ENCODE measurements at regions not wholly inside any gene's neighbourhood (a gene's known extent, or its start where the extent isn't known, plus 50 kb on each side); places are given as distances from the start of the nearest gene placed in this dataset.

- TF ChIP-seq ZNF26 (tag by site-specific recombination; IDR thresholded peaks at IDR 0.05) (no peak), ZNF776 (tag by site-specific recombination; IDR thresholded peaks at IDR 0.05; ENCODE audit: borderline replicate concordance) (no peak), ZNF140 (tag by site-specific recombination; IDR thresholded peaks at IDR 0.05) (no peak), PRDM6 (tag by site-specific recombination; IDR thresholded peaks at IDR 0.05) (peak; percentile 87), ZNF777 (tag by site-specific recombination; IDR thresholded peaks at IDR 0.05; ENCODE audit: borderline replicate concordance) (no peak), ZNF560 (tag by site-specific recombination; IDR thresholded peaks at IDR 0.05; ENCODE audit: borderline replicate concordance) (no peak), FEZF1 (tag by site-specific recombination; IDR thresholded peaks at IDR 0.05) (peak; percentile 22; the same call in 1 of the 2 replicates)
Observed at GRCh38 chr10:88209837-88210561, 346.6 kb downstream of the PTEN start (continued).

GRCh38 chr10:88211230-88211629 lies 347.8 kb downstream of the PTEN start:
- Histone ChIP-seq H3K36me3 (ENCODE audit: control insufficient read depth in 2 of 2, insufficient read depth in 1 of 2, low read length in 2 of 2) (no peaks in the 10 kb centered on the region), H3K9me3 (ENCODE audit: control insufficient read depth, insufficient read depth, low read depth, low read length) (no peaks in the 10 kb centered on the region), H3K4me1 (ENCODE audit: control insufficient read depth, insufficient read depth, low read length) (peaks cover 19% of the 10 kb centered on the region), H3K4me3 (ENCODE audit: low read depth, low read length) (no peak overlapping the region), H3K27ac (ENCODE audit: extremely low read depth, low read depth, low read length) (no peak overlapping the region)
- ChIA-PET POLR2A (no interaction called here), CTCF (no interaction called here)
- no peak for TF ChIP-seq ATF2 (tag by site-specific recombination; IDR thresholded peaks at IDR 0.05; ENCODE audit: low read depth)
- no peak for TF ChIP-seq ZNF624 (tag by site-specific recombination; IDR thresholded peaks at IDR 0.05)
- TF ChIP-seq YY2 (tag by site-specific recombination; IDR thresholded peaks at IDR 0.05), result no peak
- TF ChIP-seq ZNF48 (tag by site-specific recombination; IDR thresholded peaks at IDR 0.05), result no peak

- CTCF ChIA-PET, result interaction anchor here (0.6 kb wide), 1 partner anchor 135 kb away, joined by 3 read pairs; no protein-coding TSS in a partner anchor
- H3K27ac ChIP-seq (ENCODE audit: extremely low read depth, low read depth, low read length), result no peak overlapping the region
- H3K4me1 ChIP-seq (ENCODE audit: control insufficient read depth, insufficient read depth, low read length), result peaks cover 12% of the 10 kb centered on the region
- H3K4me3 ChIP-seq (ENCODE audit: low read depth, low read length), result no peak overlapping the region
- no peaks in the 10 kb centered on the region for H3K36me3 ChIP-seq (ENCODE audit: control insufficient read depth in 2 of 2, insufficient read depth in 1 of 2, low read length in 2 of 2)
- TF ChIP-seq SP7 (tag by site-specific recombination; IDR thresholded peaks at IDR 0.05) (no peak), ZNF449 (tag by site-specific recombination; IDR thresholded peaks at IDR 0.05) (no peak), ZBTB21 (tag by site-specific recombination; IDR thresholded peaks at IDR 0.05) (no peak), ZNF121 (tag by site-specific recombination; IDR thresholded peaks at IDR 0.05) (no peak), ZFP69B (tag by site-specific recombination; IDR thresholded peaks at IDR 0.05) (no peak), ZNF544 (tag by site-specific recombination; IDR thresholded peaks at IDR 0.05) (no peak), ZNF274 (IDR thresholded peaks at IDR 0.05; ENCODE audit: low read length) (no peak), ZNF274 (tag by site-specific recombination; IDR thresholded peaks at IDR 0.05; ENCODE audit: borderline replicate concordance) (no peak)
- POLR2A ChIA-PET, result no interaction called here
- no peaks in the 10 kb centered on the region for H3K9me3 ChIP-seq (ENCODE audit: control insufficient read depth, insufficient read depth, low read depth, low read length)
Observed at GRCh38 chr10:88212069-88212468, 348.6 kb downstream of the PTEN start.
